ENCODE measurements at regions not wholly inside any gene's neighbourhood (a gene's known extent, or its start where the extent isn't known, plus 50 kb on each side); places are given as distances from the start of the nearest gene placed in this dataset.

DNA sequence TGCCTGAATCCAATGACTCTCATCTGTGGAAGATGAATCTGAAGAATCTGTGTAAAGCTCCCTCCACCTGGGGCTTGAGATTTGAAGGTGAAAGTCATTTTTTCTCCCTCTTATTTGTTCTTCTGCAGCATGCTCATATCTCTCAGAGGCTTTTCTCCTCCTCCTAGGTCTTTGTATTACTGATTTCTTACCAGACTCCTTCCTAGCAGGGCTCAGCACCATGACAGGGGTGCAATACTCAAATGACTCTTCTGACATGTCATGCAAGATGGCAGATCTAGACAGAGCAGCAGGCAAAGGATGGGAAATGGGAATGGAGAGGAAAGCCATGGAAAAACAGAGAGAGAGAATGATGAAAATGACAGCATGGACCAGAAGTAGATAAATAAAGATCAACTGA, 118.3 kb downstream of the TMA16 start (continued):
- TF ChIP-seq RAD21 (conservative IDR thresholded peaks at IDR 0.05 in 1 of 2, IDR thresholded peaks at IDR 0.05 in 1 of 2) (no peak), KDM5A (IDR thresholded peaks at IDR 0.05) (no peak)

DNA sequence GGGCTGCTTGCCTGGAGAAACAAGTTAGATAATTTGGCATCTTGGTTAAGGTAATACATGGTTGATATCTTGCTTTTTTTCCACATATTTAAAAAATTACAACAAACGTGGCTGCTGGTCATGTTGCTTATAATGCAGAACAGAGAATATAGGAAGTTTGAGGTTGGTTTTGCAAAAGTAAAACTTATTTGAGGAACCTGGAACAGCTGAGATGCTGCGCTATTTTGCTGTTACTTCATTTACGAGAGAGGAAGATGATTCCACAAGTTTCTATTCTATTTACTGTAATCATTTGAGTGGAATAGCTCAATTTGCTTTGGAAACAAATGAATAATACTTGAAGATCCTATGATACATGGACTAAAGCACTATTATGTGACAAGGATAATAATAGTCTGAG, 118.9 kb downstream of the TMA16 start:
- Histone ChIP-seq H3K4me1 (no peaks in the 10 kb centered on the region), H3K4me2 (no peak overlapping the region), H3K9me3 (no peaks in the 10 kb centered on the region), H3K4me3 (no peak overlapping the region), H3K27ac (no peak overlapping the region)
- FAIRE-seq: no peak
- WGBS (ENCODE audit: missing lambda C conversion rate): 20% methylated on average over 3 of the region's 3 CpGs
- no peak for ATAC-seq
- no peak for DNase-seq (ENCODE audit: low read depth in 1 of 2, low spot score in 1 of 2)
- ChIA-PET POLR2A (no interaction called here), CTCF (no interaction called here)
- TF ChIP-seq TP53 (CRISPR knock-in tag; IDR thresholded peaks at IDR 0.05) (no peak), FOSL2 (IDR thresholded peaks at IDR 0.05) (no peak), FOSL2 (CRISPR knock-in tag; IDR thresholded peaks at IDR 0.05) (no peak), FOSB (CRISPR knock-in tag; IDR thresholded peaks at IDR 0.05) (no peak), CHD4 (IDR thresholded peaks at IDR 0.05; ENCODE audit: borderline replicate concordance) (no peak), SMC3 (IDR thresholded peaks at IDR 0.05) (no peak), RCOR1 (IDR thresholded peaks at IDR 0.05; ENCODE audit: low read depth, low read length) (no peak), HOXB13 (CRISPR knock-in tag; IDR thresholded peaks at IDR 0.05; ENCODE audit: low read depth) (no peak), RAD21 (conservative IDR thresholded peaks at IDR 0.05 in 1 of 2, IDR thresholded peaks at IDR 0.05 in 1 of 2) (no peak), ZFP36 (IDR thresholded peaks at IDR 0.05; ENCODE audit: borderline replicate concordance, partially characterized antibody) (no peak), NR3C1 (IDR thresholded peaks at IDR 0.05) (no peak)
- TF ChIP-seq, protein P1, sequence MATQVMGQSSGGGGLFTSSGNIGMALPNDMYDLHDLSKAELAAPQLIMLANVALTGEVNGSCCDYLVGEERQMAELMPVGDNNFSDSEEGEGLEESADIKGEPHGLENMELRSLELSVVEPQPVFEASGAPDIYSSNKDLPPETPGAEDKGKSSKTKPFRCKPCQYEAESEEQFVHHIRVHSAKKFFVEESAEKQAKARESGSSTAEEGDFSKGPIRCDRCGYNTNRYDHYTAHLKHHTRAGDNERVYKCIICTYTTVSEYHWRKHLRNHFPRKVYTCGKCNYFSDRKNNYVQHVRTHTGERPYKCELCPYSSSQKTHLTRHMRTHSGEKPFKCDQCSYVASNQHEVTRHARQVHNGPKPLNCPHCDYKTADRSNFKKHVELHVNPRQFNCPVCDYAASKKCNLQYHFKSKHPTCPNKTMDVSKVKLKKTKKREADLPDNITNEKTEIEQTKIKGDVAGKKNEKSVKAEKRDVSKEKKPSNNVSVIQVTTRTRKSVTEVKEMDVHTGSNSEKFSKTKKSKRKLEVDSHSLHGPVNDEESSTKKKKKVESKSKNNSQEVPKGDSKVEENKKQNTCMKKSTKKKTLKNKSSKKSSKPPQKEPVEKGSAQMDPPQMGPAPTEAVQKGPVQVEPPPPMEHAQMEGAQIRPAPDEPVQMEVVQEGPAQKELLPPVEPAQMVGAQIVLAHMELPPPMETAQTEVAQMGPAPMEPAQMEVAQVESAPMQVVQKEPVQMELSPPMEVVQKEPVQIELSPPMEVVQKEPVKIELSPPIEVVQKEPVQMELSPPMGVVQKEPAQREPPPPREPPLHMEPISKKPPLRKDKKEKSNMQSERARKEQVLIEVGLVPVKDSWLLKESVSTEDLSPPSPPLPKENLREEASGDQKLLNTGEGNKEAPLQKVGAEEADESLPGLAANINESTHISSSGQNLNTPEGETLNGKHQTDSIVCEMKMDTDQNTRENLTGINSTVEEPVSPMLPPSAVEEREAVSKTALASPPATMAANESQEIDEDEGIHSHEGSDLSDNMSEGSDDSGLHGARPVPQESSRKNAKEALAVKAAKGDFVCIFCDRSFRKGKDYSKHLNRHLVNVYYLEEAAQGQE (IDR thresholded peaks at IDR 0.05): no peak
- TF ChIP-seq, protein P2, sequence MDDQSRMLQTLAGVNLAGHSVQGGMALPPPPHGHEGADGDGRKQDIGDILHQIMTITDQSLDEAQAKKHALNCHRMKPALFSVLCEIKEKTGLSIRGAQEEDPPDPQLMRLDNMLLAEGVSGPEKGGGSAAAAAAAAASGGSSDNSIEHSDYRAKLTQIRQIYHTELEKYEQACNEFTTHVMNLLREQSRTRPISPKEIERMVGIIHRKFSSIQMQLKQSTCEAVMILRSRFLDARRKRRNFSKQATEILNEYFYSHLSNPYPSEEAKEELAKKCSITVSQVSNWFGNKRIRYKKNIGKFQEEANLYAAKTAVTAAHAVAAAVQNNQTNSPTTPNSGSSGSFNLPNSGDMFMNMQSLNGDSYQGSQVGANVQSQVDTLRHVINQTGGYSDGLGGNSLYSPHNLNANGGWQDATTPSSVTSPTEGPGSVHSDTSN (IDR thresholded peaks at IDR 0.05): no peak
- TF ChIP-seq, protein P3, sequence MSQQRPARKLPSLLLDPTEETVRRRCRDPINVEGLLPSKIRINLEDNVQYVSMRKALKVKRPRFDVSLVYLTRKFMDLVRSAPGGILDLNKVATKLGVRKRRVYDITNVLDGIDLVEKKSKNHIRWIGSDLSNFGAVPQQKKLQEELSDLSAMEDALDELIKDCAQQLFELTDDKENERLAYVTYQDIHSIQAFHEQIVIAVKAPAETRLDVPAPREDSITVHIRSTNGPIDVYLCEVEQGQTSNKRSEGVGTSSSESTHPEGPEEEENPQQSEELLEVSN (IDR thresholded peaks at IDR 0.05; ENCODE audit: borderline replicate concordance, low read depth): no peak
- TF ChIP-seq, protein P4, sequence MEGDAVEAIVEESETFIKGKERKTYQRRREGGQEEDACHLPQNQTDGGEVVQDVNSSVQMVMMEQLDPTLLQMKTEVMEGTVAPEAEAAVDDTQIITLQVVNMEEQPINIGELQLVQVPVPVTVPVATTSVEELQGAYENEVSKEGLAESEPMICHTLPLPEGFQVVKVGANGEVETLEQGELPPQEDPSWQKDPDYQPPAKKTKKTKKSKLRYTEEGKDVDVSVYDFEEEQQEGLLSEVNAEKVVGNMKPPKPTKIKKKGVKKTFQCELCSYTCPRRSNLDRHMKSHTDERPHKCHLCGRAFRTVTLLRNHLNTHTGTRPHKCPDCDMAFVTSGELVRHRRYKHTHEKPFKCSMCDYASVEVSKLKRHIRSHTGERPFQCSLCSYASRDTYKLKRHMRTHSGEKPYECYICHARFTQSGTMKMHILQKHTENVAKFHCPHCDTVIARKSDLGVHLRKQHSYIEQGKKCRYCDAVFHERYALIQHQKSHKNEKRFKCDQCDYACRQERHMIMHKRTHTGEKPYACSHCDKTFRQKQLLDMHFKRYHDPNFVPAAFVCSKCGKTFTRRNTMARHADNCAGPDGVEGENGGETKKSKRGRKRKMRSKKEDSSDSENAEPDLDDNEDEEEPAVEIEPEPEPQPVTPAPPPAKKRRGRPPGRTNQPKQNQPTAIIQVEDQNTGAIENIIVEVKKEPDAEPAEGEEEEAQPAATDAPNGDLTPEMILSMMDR (IDR thresholded peaks at IDR 0.05): no peak

DNA sequence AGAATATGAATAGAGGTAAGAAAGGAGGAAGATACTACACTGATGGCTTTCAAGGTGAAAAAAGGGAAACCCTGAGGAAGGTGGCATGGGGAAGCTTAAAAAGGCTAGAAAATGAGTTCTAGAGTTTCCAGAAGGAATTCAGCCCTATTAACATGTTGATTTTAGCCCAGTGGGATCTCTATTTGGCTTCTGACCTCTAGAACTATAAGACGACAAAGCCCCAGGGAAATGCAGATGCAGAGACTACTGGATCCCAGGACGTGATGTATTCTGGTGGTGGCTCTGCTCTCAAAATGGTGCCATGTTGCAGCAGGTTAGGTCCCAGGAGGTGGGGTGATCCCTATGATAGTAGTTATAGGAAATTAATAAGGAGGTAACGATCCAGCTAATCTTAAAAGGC, 120.4 kb downstream of the TMA16 start:
- ChIA-PET POLR2A (no interaction called here), CTCF (no interaction called here)
- WGBS (ENCODE audit: missing lambda C conversion rate): 11% methylated on average over 3 of the region's 3 CpGs
- Histone ChIP-seq H3K4me3 (no peak overlapping the region), H3K4me1 (no peaks in the 10 kb centered on the region), H3K4me2 (no peak overlapping the region), H3K27ac (no peak overlapping the region), H3K9me3 (no peaks in the 10 kb centered on the region)
- DNase-seq (ENCODE audit: low read depth in 1 of 2, low spot score in 1 of 2): no peak
- FAIRE-seq: no peak
- ATAC-seq: no peak
- TF ChIP-seq NFE2L2 (conservative IDR thresholded peaks at IDR 0.05; ENCODE audit: low read length) (no peak), RARB (CRISPR knock-in tag; IDR thresholded peaks at IDR 0.05) (no peak), HEYL (CRISPR knock-in tag; IDR thresholded peaks at IDR 0.05) (no peak), ESRRA (IDR thresholded peaks at IDR 0.05; ENCODE audit: borderline replicate concordance, low read length) (no peak), FOSL2 (IDR thresholded peaks at IDR 0.05) (no peak), FOSL2 (CRISPR knock-in tag; IDR thresholded peaks at IDR 0.05) (no peak), RNF2 (IDR thresholded peaks at IDR 0.05; ENCODE audit: borderline replicate concordance, low read depth) (no peak), CHD4 (IDR thresholded peaks at IDR 0.05; ENCODE audit: borderline replicate concordance) (no peak), CBX8 (IDR thresholded peaks at IDR 0.05) (no peak), TP53 (CRISPR knock-in tag; IDR thresholded peaks at IDR 0.05) (no peak)
- TF ChIP-seq, protein P5, sequence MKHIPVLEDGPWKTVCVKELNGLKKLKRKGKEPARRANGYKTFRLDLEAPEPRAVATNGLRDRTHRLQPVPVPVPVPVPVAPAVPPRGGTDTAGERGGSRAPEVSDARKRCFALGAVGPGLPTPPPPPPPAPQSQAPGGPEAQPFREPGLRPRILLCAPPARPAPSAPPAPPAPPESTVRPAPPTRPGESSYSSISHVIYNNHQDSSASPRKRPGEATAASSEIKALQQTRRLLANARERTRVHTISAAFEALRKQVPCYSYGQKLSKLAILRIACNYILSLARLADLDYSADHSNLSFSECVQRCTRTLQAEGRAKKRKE (CRISPR knock-in tag; IDR thresholded peaks at IDR 0.05; ENCODE audit: low read depth): no peak
- TF ChIP-seq, protein P1 (IDR thresholded peaks at IDR 0.05): no peak
- TF ChIP-seq, protein P6, sequence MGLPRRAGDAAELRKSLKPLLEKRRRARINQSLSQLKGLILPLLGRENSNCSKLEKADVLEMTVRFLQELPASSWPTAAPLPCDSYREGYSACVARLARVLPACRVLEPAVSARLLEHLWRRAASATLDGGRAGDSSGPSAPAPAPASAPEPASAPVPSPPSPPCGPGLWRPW (IDR thresholded peaks at IDR 0.05): no peak

Data from A549 (cell line).